A673 (cell line): ENCODE measurements at regions not wholly inside any gene's neighbourhood (a gene's known extent, or its start where the extent isn't known, plus 50 kb on each side); places are given as distances from the start of the nearest gene placed in this dataset.

Source experiments
- BruUV-seq: library from RNA; stranded (reverse); fragments of 400-500 nt; replicated peaks from 2 replicates; lab custom pipeline; 2021; lab: Mats Ljungman, UMichigan
- CTCF ChIA-PET: fragments of 300-600 bp; sonication (Branson Sonifier 250); formaldehyde crosslinking; loops from one replicate; lab custom pipeline; 2022; ENCODE audit warnings: antibody characterized with exemption; lab: Charles Lee
- POLR2A ChIA-PET: fragments of 300-600 bp; sonication (Branson Sonifier 250); formaldehyde crosslinking; loops from one replicate; lab custom pipeline; 2022; ENCODE audit warnings: antibody characterized with exemption; ENCODE audit not compliant: low non-redundant PET; lab: Charles Lee
- DNase-seq: peaks from one replicate; pipeline ENCODE4 v3.0.0-alpha.2; 2015; ENCODE audit warnings: low spot score
- H3K27ac ChIP-seq: fragments of 200-600 bp; sonication (generic); 2 replicates; pipeline ENCODE4 v1.5.1; 2016; ENCODE audit warnings: mixed run types, low read depth, mild to moderate bottlenecking, mixed read lengths, antibody characterized with exemption, low read length; ENCODE audit not compliant: poor library complexity, severe bottlenecking
- H3K27me3 ChIP-seq: fragments of 200-600 bp; sonication (generic); replicated peaks from 2 replicates; pipeline ENCODE4 v1.6.1; 2017; ENCODE audit warnings: mixed run types, low read depth, mild to moderate bottlenecking, mixed read lengths, antibody characterized with exemption, low read length; ENCODE audit not compliant: insufficient read depth, poor library complexity
- H3K36me3 ChIP-seq: fragments of 200-600 bp; sonication (generic); 2 replicates; pipeline ENCODE4 v1.6.1; 2016; ENCODE audit warnings: mixed run types, mild to moderate bottlenecking, mixed read lengths, antibody characterized with exemption, low read length; ENCODE audit not compliant: insufficient read depth, poor library complexity, severe bottlenecking
- H3K4me1 ChIP-seq: fragments of 200-600 bp; sonication (generic); 2 replicates; pipeline ENCODE4 v1.6.1; 2017; ENCODE audit warnings: mixed run types, mild to moderate bottlenecking, mixed read lengths, antibody characterized with exemption, low read length; ENCODE audit not compliant: insufficient read depth, poor library complexity, severe bottlenecking
- H3K4me3 ChIP-seq: fragments of 200-600 bp; sonication (generic); 2 replicates; pipeline ENCODE4 v1.5.1; 2016; ENCODE audit warnings: low read depth, mixed run types, mild to moderate bottlenecking, mixed read lengths, low read length; ENCODE audit not compliant: poor library complexity, severe bottlenecking
- H3K9me3 ChIP-seq: fragments of 200-600 bp; sonication (generic); 2 replicates; pipeline ENCODE4 v1.6.1; 2016; ENCODE audit warnings: mixed run types, low read depth, mild to moderate bottlenecking, mixed read lengths, antibody characterized with exemption, low read length; ENCODE audit not compliant: poor library complexity, severe bottlenecking
- CTCF ChIP-seq: fragments of 300-800, 200-600 bp; sonication (generic); conservative IDR thresholded peaks from 2 replicates; pipeline ENCODE4 v1.5.1; 2017; ENCODE audit warnings: low read depth, mild to moderate bottlenecking, antibody characterized with exemption, low read length, moderate library complexity, mixed read lengths
- EZH2 ChIP-seq: fragments of 200-600 bp; sonication (generic); IDR thresholded peaks from 2 replicates; pipeline ENCODE4 v1.6.1; 2017; ENCODE audit warnings: borderline replicate concordance, low read depth, mild to moderate bottlenecking, mixed read lengths, antibody characterized with exemption, low read length; ENCODE audit not compliant: poor library complexity, severe bottlenecking
- intact Hi-C: fragments of 100-400 bp; cut with micrococcal nuclease; formaldehyde crosslinking; loops from one replicate; pipeline ENCODE4 v1.10.0; 2022; ENCODE audit not compliant: unreplicated experiment

- TF ChIP-seq CTCF (no peak), EZH2 (no peak)
- no peaks in the 10 kb centered on the region for H3K27me3 ChIP-seq
- no peaks in the 10 kb centered on the region for H3K9me3 ChIP-seq
- peaks cover 10% of the 10 kb centered on the region for H3K4me1 ChIP-seq
- POLR2A ChIA-PET: interaction anchor here (0.6 to 0.7 kb wide), 2 partner anchors 155 to 600 kb away, joined by 3 read pairs; no protein-coding TSS in a partner anchor
- no peak for DNase-seq
- H3K36me3 ChIP-seq: no peaks in the 10 kb centered on the region
- CTCF ChIA-PET: no interaction called here
- H3K27ac ChIP-seq: no peak overlapping the region
- no peak overlapping the region for H3K4me3 ChIP-seq
- intact Hi-C loops: no loop called here
- no TSS peak for BruUV-seq
Observed at GRCh38 chr3:88963003-88963402, 144.4 kb upstream of the EPHA3 start.

GRCh38 chr3:88979760-88980159, 127.7 kb upstream of the EPHA3 start:
- no peaks in the 10 kb centered on the region for H3K9me3 ChIP-seq
- CTCF ChIA-PET: no interaction called here
- no peak for DNase-seq
- POLR2A ChIA-PET: no interaction called here
- BruUV-seq: no TSS peak
- H3K36me3 ChIP-seq: no peaks in the 10 kb centered on the region
- no peak overlapping the region for H3K27ac ChIP-seq
- TF ChIP-seq EZH2 (no peak), CTCF (no peak)
- no peaks in the 10 kb centered on the region for H3K27me3 ChIP-seq
- intact Hi-C loops: no loop called here
- no peak overlapping the region for H3K4me3 ChIP-seq
- no peaks in the 10 kb centered on the region for H3K4me1 ChIP-seq

GRCh38 chr3:88983458-88983857, 124.0 kb upstream of the EPHA3 start:
- H3K4me3 ChIP-seq: no peak overlapping the region
- ChIA-PET CTCF (no interaction called here), POLR2A (no interaction called here)
- H3K9me3 ChIP-seq: no peaks in the 10 kb centered on the region
- intact Hi-C loops: no loop called here
- no peaks in the 10 kb centered on the region for H3K4me1 ChIP-seq
- DNase-seq: no peak
- no peak overlapping the region for H3K27ac ChIP-seq
- no peaks in the 10 kb centered on the region for H3K36me3 ChIP-seq
- H3K27me3 ChIP-seq: no peaks in the 10 kb centered on the region
- TF ChIP-seq EZH2 (no peak), CTCF (no peak)
- no TSS peak for BruUV-seq
